GM23248 (cell line): ENCODE measurements at regions not wholly inside any gene's neighbourhood (a gene's known extent, or its start where the extent isn't known, plus 50 kb on each side); places are given as distances from the start of the nearest gene placed in this dataset.
A peak's percentile ranks its signal among the peaks of the same experiment; 100 is the strongest.

ENCODE experiments used
- DNase-seq: peaks from one replicate; pipeline ENCODE4 v3.0.0-alpha.2; 2015
- H2AFZ ChIP-seq: fragments of 200-600 bp; sonication (generic); 2 replicates; pipeline ENCODE4 v1.6.1; 2016; ENCODE audit warnings: antibody characterized with exemption
- H3F3A ChIP-seq: fragments of 200-600 bp; sonication (generic); 2 replicates; pipeline ENCODE4 v1.6.1; 2016; ENCODE audit warnings: mild to moderate bottlenecking, antibody characterized with exemption, mixed run types; ENCODE audit not compliant: insufficient read depth
- H3K27ac ChIP-seq: fragments of 200-600 bp; sonication (generic); 2 replicates; pipeline ENCODE4 v1.5.1; 2016; ENCODE audit warnings: mild to moderate bottlenecking
- H3K27me3 ChIP-seq: fragments of 200-600 bp; sonication (generic); replicated peaks from 2 replicates; pipeline ENCODE4 v1.6.1; 2016; ENCODE audit warnings: mild to moderate bottlenecking; ENCODE audit not compliant: insufficient read depth
- H3K36me3 ChIP-seq: fragments of 200-600 bp; sonication (generic); 2 replicates; pipeline ENCODE4 v1.6.1; 2016; ENCODE audit warnings: low read depth, mild to moderate bottlenecking
- H3K4me1 ChIP-seq: fragments of 200-600 bp; sonication (generic); 2 replicates; pipeline ENCODE4 v1.6.1; 2016; ENCODE audit warnings: mild to moderate bottlenecking; ENCODE audit not compliant: insufficient read depth
- H3K4me2 ChIP-seq: fragments of 200-600 bp; sonication (generic); one replicate; pipeline ENCODE4 v1.6.1; 2016; ENCODE audit warnings: mild to moderate bottlenecking; ENCODE audit not compliant: unreplicated experiment
- H3K4me3 ChIP-seq: fragments of 200-600 bp; sonication (generic); 2 replicates; pipeline ENCODE4 v1.5.1; 2016; ENCODE audit warnings: mild to moderate bottlenecking
- H3K79me2 ChIP-seq: fragments of 200-600 bp; sonication (generic); 2 replicates; pipeline ENCODE4 v1.6.1; 2016; ENCODE audit warnings: mild to moderate bottlenecking; ENCODE audit not compliant: insufficient read depth
- H3K9ac ChIP-seq: fragments of 200-600 bp; sonication (generic); 2 replicates; pipeline ENCODE4 v1.6.1; 2016; ENCODE audit warnings: mild to moderate bottlenecking
- H3K9me2 ChIP-seq: fragments of 200-600 bp; sonication (generic); 2 replicates; pipeline ENCODE4 v1.6.1; 2016; ENCODE audit warnings: mixed run types, mild to moderate bottlenecking, moderate library complexity; ENCODE audit not compliant: insufficient read depth
- H3K9me3 ChIP-seq: fragments of 200-600 bp; sonication (generic); one replicate; pipeline ENCODE4 v1.6.1; 2017; ENCODE audit warnings: low read depth
- H4K20me1 ChIP-seq: fragments of 200-600 bp; sonication (generic); 2 replicates; pipeline ENCODE4 v1.6.0; 2016; ENCODE audit not compliant: insufficient read depth
- EZH2 ChIP-seq: fragments of 200-600 bp; sonication (generic); IDR thresholded peaks from 2 replicates; pipeline ENCODE4 v1.6.1; 2018; ENCODE audit warnings: antibody characterized with exemption, mild to moderate bottlenecking; ENCODE audit not compliant: insufficient read depth, poor library complexity, severe bottlenecking
- EZH2phosphoT487 ChIP-seq: fragments of 200-600 bp; sonication (generic); IDR thresholded peaks from 2 replicates; pipeline ENCODE4 v1.6.1; 2018; ENCODE audit warnings: antibody characterized with exemption, moderate library complexity, mild to moderate bottlenecking, low read depth; ENCODE audit not compliant: insufficient read depth
- WGBS, 2 experiments: methylation state at CpG; one replicate each; pipeline ENCODE4 v1.1.6; 2015 to 2017; ENCODE audit warnings: low lambda C conversion rate in 2 of 2, low coverage in 1 of 2; ENCODE audit errors: missing lambda C conversion rate in 2 of 2; 5-methylcytosine and 5-hydroxymethylcytosine counted together
- in situ Hi-C: fragments of 300-500 bp; cut with MboI; formaldehyde crosslinking; loops from 2 replicates; pipeline ENCODE4 v1.15.0; 2020

DNA sequence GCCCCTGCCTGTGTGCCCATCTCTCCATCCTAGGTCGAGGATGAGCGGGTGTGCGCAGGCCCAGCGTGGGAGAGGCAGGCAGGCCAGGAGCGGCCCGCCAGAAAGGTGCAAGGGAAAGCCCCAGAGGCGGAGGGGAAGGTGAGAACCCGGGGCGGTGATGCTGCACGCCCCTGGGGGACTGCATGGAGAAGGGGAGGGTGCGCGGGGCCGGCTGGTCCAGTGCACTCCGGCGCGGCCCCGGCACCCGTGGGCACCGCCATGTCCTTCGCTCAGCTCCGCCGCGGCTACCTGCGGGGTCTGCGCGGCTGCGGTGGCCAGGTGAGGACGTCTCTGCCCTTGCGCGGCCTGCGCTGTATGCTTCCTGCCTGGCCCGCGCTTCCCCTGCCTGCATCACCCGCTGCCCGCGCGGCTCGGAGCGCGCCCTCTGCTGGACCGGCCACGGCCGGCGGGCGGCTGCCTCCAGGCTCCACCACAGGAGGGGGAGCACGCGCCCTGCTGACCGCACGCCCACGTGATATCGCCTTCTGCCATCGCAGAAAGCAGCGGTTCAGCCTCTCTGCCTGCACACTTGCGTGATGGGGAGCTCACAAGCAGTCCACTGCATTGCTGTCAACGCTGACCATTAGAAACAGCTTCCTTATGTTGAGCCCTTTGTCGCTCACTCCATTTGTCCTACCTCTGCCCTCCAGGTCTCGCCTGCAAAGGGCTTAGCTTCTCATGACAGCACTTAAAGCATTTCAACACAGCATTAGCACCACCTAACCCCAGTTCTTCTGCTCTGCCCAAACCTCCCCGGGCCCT is 73.9 kb downstream of the CXCL12 start:
- Histone ChIP-seq H3K4me3 (no peak overlapping the region), H3F3A (peaks cover 10% of the 10 kb centered on the region; the same call in 1 of the 2 replicates), H2AFZ (peak overlapping the region; percentile 20; the same call in 1 of the 2 replicates), H3K36me3 (no peaks in the 10 kb centered on the region), H3K4me1 (peaks cover 8% of the 10 kb centered on the region), H3K9me3 (no peaks in the 10 kb centered on the region), H3K9me2 (no peaks in the 10 kb centered on the region), H3K27me3 (no peaks in the 10 kb centered on the region), H3K4me2 (no peak overlapping the region), H3K27ac (no peak overlapping the region), H3K9ac (no peak overlapping the region), H3K79me2 (no peaks in the 10 kb centered on the region), H4K20me1 (no peaks in the 10 kb centered on the region)
- TF ChIP-seq EZH2 (no peak), EZH2phosphoT487 (no peak)
- in situ Hi-C loops = no loop called here
- WGBS, 2 experiments = 48 to 52% methylated on average over 35 to 58 of the region's 58 CpGs
- peak; percentile 71 for DNase-seq

DNA sequence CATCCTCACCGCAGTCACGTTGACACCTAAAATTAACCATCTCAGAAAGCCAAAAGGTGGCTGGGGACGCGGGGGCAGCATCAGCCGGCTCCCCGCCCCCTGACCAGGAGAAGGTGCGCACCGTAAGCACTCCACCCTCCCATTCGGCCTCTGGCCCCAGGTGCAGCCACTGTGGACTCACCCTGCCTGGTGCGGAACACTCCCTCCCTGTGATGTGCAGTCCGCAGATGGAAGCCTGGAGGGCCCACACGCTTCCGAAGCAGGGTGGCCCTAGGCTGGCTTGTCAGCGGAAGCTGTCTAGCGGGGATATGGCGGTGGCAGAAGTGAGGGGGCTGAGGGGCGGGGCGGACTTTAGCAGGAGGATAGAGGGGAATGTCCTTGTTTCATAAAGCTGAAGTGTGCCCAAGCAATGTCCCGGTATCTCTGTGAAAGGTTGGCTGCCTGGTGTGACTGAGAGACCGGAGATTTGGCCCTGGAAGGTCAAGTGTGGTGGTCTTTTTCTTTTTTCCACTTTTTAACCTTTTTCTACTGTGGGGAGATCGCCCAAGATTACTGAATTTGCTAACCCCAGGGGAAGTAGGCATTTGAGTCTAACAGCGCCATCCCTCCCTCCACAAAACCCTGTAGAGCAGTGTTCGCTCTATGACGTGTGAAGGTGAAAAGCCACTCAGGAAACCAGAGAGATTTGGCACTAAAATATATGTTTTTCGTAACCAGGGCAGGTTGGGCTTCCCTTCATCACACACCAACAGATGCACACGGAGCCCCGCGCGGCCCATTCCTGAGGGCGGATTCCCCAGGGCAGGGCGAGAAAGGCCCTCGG is 74.7 kb downstream of the CXCL12 start:
- H3F3A ChIP-seq = peaks cover 16% of the 10 kb centered on the region; the same call in 1 of the 2 replicates
- no peak overlapping the region for H3K4me3 ChIP-seq
- H3K27me3 ChIP-seq = no peaks in the 10 kb centered on the region
- TF ChIP-seq EZH2 (no peak), EZH2phosphoT487 (no peak)
- in situ Hi-C loops = no loop called here
- H3K9me2 ChIP-seq = no peaks in the 10 kb centered on the region
- no peak overlapping the region for H2AFZ ChIP-seq
- H3K9ac ChIP-seq = no peak overlapping the region
- H3K9me3 ChIP-seq = no peaks in the 10 kb centered on the region
- no peak overlapping the region for H3K4me2 ChIP-seq
- no peaks in the 10 kb centered on the region for H3K36me3 ChIP-seq
- no peak for DNase-seq
- 97% methylated on average over 32 of the region's 32 CpGs for WGBS, 2 experiments
- H4K20me1 ChIP-seq = no peaks in the 10 kb centered on the region
- peaks cover 12% of the 10 kb centered on the region for H3K4me1 ChIP-seq
- no peak overlapping the region for H3K27ac ChIP-seq
- no peaks in the 10 kb centered on the region for H3K79me2 ChIP-seq

- Histone ChIP-seq H4K20me1 (no peaks in the 10 kb centered on the region), H3K9me3 (no peaks in the 10 kb centered on the region), H3K79me2 (no peaks in the 10 kb centered on the region), H3K4me3 (no peak overlapping the region), H3K9ac (no peak overlapping the region), H3K27me3 (no peaks in the 10 kb centered on the region), H3K27ac (no peak overlapping the region), H3K9me2 (no peaks in the 10 kb centered on the region), H3K4me1 (peaks cover 12% of the 10 kb centered on the region), H3F3A (peaks cover 20% of the 10 kb centered on the region; the same call in 1 of the 2 replicates), H3K4me2 (no peak overlapping the region), H3K36me3 (no peaks in the 10 kb centered on the region), H2AFZ (no peak overlapping the region)
- in situ Hi-C loops = no loop called here
- DNase-seq = no peak
- no peak for TF ChIP-seq EZH2phosphoT487
- TF ChIP-seq EZH2 = no peak
- WGBS, 2 experiments = 63 to 64% methylated on average over 3 to 4 of the region's 4 CpGs
Measured at GRCh38 chr10:44309361-44309760, 75.5 kb downstream of the CXCL12 start.

GRCh38 chr10:44308935-44309334 is 76.0 kb downstream of the CXCL12 start:
- Histone ChIP-seq H3K9me3 (no peaks in the 10 kb centered on the region), H3K27ac (no peak overlapping the region), H3K9me2 (no peaks in the 10 kb centered on the region), H2AFZ (no peak overlapping the region), H3K4me1 (peaks cover 12% of the 10 kb centered on the region), H3F3A (peaks cover 20% of the 10 kb centered on the region; the same call in 1 of the 2 replicates), H3K9ac (no peak overlapping the region), H3K4me2 (no peak overlapping the region), H3K36me3 (no peaks in the 10 kb centered on the region), H4K20me1 (no peaks in the 10 kb centered on the region), H3K27me3 (no peaks in the 10 kb centered on the region), H3K4me3 (no peak overlapping the region), H3K79me2 (no peaks in the 10 kb centered on the region)
- DNase-seq = no peak
- WGBS, 2 experiments = 63 to 82% methylated on average over 4 of the region's 4 CpGs
- TF ChIP-seq EZH2phosphoT487 = no peak
- in situ Hi-C loops = no loop called here
